ENCODE measurements at regions not wholly inside any gene's neighbourhood (a gene's known extent, or its start where the extent isn't known, plus 50 kb on each side); places are given as distances from the start of the nearest gene placed in this dataset.
A peak's percentile ranks its signal among the peaks of the same experiment; 100 is the strongest.

GRCh38 chr7:118855290-118855689, 630.8 kb downstream of the ANKRD7 start:
- Mint-ChIP-seq H3K27me3 (ENCODE audit: low read depth in 2 of 2) (no peaks in the 10 kb centered on the region), H3K4me1 (no peaks in the 10 kb centered on the region), H3K27ac (no peak overlapping the region), H3K4me3 (no peak overlapping the region), H3K9me3 (peaks cover 9 to 12% of the 10 kb centered on the region in 2 donors), H3K36me3 (peaks cover 7% of the 10 kb centered on the region)
- H3K9me3 ChIP-seq (ENCODE audit: control insufficient read depth, insufficient read depth, low read length): peaks cover 8% of the 10 kb centered on the region
- H3K4me3 ChIP-seq (ENCODE audit: low read length): no peak overlapping the region
- intact Hi-C loops (cut with micrococcal nuclease): no loop called here
- DNase-seq (no peak), ATAC-seq (no peak)
- H3K36me3 ChIP-seq (ENCODE audit: control insufficient read depth, insufficient read depth, low read length): no peaks in the 10 kb centered on the region
- H3K27me3 ChIP-seq (ENCODE audit: control insufficient read depth, insufficient read depth, low read length): no peaks in the 10 kb centered on the region
- WGBS (ENCODE audit: insufficient coverage): 52% methylated on average over 3 of the region's 3 CpGs
- TF ChIP-seq, protein P1, sequence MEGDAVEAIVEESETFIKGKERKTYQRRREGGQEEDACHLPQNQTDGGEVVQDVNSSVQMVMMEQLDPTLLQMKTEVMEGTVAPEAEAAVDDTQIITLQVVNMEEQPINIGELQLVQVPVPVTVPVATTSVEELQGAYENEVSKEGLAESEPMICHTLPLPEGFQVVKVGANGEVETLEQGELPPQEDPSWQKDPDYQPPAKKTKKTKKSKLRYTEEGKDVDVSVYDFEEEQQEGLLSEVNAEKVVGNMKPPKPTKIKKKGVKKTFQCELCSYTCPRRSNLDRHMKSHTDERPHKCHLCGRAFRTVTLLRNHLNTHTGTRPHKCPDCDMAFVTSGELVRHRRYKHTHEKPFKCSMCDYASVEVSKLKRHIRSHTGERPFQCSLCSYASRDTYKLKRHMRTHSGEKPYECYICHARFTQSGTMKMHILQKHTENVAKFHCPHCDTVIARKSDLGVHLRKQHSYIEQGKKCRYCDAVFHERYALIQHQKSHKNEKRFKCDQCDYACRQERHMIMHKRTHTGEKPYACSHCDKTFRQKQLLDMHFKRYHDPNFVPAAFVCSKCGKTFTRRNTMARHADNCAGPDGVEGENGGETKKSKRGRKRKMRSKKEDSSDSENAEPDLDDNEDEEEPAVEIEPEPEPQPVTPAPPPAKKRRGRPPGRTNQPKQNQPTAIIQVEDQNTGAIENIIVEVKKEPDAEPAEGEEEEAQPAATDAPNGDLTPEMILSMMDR (IDR thresholded peaks at IDR 0.05): no peak
- no peaks in the 10 kb centered on the region for H3K4me1 ChIP-seq (ENCODE audit: control insufficient read depth, insufficient read depth, low read length)
- no peak overlapping the region for H3K27ac ChIP-seq (ENCODE audit: low read length)

GRCh38 chr7:118858651-118859149, 634.2 kb downstream of the ANKRD7 start:
- no peak overlapping the region for H3K27ac ChIP-seq (ENCODE audit: low read length)
- no peaks in the 10 kb centered on the region for H3K4me1 ChIP-seq (ENCODE audit: control insufficient read depth, insufficient read depth, low read length)
- Mint-ChIP-seq H3K9me3 (peaks cover 8 to 9% of the 10 kb centered on the region in 2 donors), H3K36me3 (peaks cover 7% of the 10 kb centered on the region), H3K27me3 (ENCODE audit: low read depth in 2 of 2) (no peaks in the 10 kb centered on the region), H3K4me1 (no peaks in the 10 kb centered on the region), H3K4me3 (no peak overlapping the region), H3K27ac (no peak overlapping the region)
- intact Hi-C loops (cut with micrococcal nuclease): no loop called here
- H3K27me3 ChIP-seq (ENCODE audit: control insufficient read depth, insufficient read depth, low read length): no peaks in the 10 kb centered on the region
- ATAC-seq (peak in 1 of 3 donors; percentile 44), DNase-seq (no peak)
- WGBS (ENCODE audit: insufficient coverage): 90% methylated on average over 49 of the region's 49 CpGs
- H3K4me3 ChIP-seq (ENCODE audit: low read length): no peak overlapping the region
- H3K36me3 ChIP-seq (ENCODE audit: control insufficient read depth, insufficient read depth, low read length): no peaks in the 10 kb centered on the region
- H3K9me3 ChIP-seq (ENCODE audit: control insufficient read depth, insufficient read depth, low read length): peaks cover 8% of the 10 kb centered on the region
- TF ChIP-seq, protein P1 (IDR thresholded peaks at IDR 0.05): no peak

DNA sequence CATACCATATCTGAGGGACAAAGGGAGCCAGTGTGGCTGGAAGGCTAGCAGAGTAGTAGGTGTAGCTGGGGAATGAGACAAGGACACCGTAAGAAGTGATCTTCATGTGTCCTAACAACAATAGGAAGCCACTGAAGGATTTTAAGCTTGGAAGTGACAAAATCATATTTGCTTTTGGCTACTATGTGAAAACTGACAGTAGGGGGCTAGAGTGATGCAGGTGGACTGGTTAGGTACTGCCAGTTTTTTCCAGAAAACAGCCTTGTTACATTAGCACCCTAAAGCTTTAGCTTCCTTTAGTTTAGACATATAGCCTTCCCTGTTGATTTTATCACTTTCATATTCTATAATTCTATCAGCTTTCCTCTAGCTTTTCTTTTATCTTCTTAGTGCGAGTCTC, 637.1 kb downstream of the ANKRD7 start:
- Histone ChIP-seq H3K36me3 (ENCODE audit: control insufficient read depth, insufficient read depth, low read length) (no peaks in the 10 kb centered on the region), H3K27me3 (ENCODE audit: control insufficient read depth, insufficient read depth, low read length) (no peaks in the 10 kb centered on the region), H3K9me3 (ENCODE audit: control insufficient read depth, insufficient read depth, low read length) (peaks cover 4% of the 10 kb centered on the region), H3K4me1 (ENCODE audit: control insufficient read depth, insufficient read depth, low read length) (no peaks in the 10 kb centered on the region), H3K27ac (ENCODE audit: low read length) (no peak overlapping the region), H3K4me3 (ENCODE audit: low read length) (no peak overlapping the region)
- H3K4me3 Mint-ChIP-seq: no peak overlapping the region
- TF ChIP-seq, protein P1 (IDR thresholded peaks at IDR 0.05): no peak
- peaks cover 9 to 11% of the 10 kb centered on the region in 2 donors for H3K9me3 Mint-ChIP-seq
- no peaks in the 10 kb centered on the region for H3K27me3 Mint-ChIP-seq (ENCODE audit: low read depth in 2 of 2)
- H3K4me1 Mint-ChIP-seq: no peaks in the 10 kb centered on the region
- WGBS (ENCODE audit: insufficient coverage): 97% methylated on average over 2 of the region's 2 CpGs
- DNase-seq (no peak), ATAC-seq (no peak)
- intact Hi-C loops (cut with micrococcal nuclease): no loop called here
- peaks cover 5% of the 10 kb centered on the region for H3K36me3 Mint-ChIP-seq
- no peak overlapping the region for H3K27ac Mint-ChIP-seq

GRCh38 chr7:118862740-118863139, 638.2 kb downstream of the ANKRD7 start:
- Histone ChIP-seq H3K4me3 (ENCODE audit: low read length) (no peak overlapping the region), H3K9me3 (ENCODE audit: control insufficient read depth, insufficient read depth, low read length) (peaks cover 3% of the 10 kb centered on the region), H3K4me1 (ENCODE audit: control insufficient read depth, insufficient read depth, low read length) (no peaks in the 10 kb centered on the region), H3K36me3 (ENCODE audit: control insufficient read depth, insufficient read depth, low read length) (no peaks in the 10 kb centered on the region), H3K27ac (ENCODE audit: low read length) (no peak overlapping the region), H3K27me3 (ENCODE audit: control insufficient read depth, insufficient read depth, low read length) (no peaks in the 10 kb centered on the region)
- Mint-ChIP-seq H3K36me3 (no peaks in the 10 kb centered on the region), H3K4me3 (no peak overlapping the region), H3K9me3 (peaks cover 6 to 8% of the 10 kb centered on the region in 2 donors), H3K27ac (no peak overlapping the region), H3K27me3 (ENCODE audit: low read depth in 2 of 2) (no peaks in the 10 kb centered on the region), H3K4me1 (no peaks in the 10 kb centered on the region)
- intact Hi-C loops (cut with micrococcal nuclease): no loop called here
- ATAC-seq: no peak
- DNase-seq: no peak
- TF ChIP-seq, protein P1 (IDR thresholded peaks at IDR 0.05): no peak
- no CpG with 5 or more reads among the region's 1 CpG for WGBS (ENCODE audit: insufficient coverage)

Data from natural killer cell (primary cell).